ENCODE measurements at regions not wholly inside any gene's neighbourhood (a gene's known extent, or its start where the extent isn't known, plus 50 kb on each side); places are given as distances from the start of the nearest gene placed in this dataset.

GRCh38 chr1:82453511-82454185, 652.9 kb downstream of the ADGRL2 start:
- DNase-seq: no peak

GRCh38 chr1:82452096-82452495, 651.4 kb downstream of the ADGRL2 start:
- DNase-seq: no peak

GRCh38 chr1:82451191-82451590, 650.5 kb downstream of the ADGRL2 start:
- no peak for DNase-seq

- no peak for DNase-seq
Observed at GRCh38 chr1:82449506-82450057, 648.8 kb downstream of the ADGRL2 start.

- no peak for DNase-seq
Observed at GRCh38 chr1:82446955-82447354, 646.2 kb downstream of the ADGRL2 start.

GRCh38 chr1:82446236-82446635, 645.5 kb downstream of the ADGRL2 start:
- no peak for DNase-seq

GRCh38 chr1:82445827-82446226, 645.1 kb downstream of the ADGRL2 start:
- no peak for DNase-seq

GRCh38 chr1:82445132-82445531, 644.4 kb downstream of the ADGRL2 start:
- no peak for DNase-seq

- no peak for DNase-seq
Observed at GRCh38 chr1:82441402-82441801, 640.7 kb downstream of the ADGRL2 start.

- DNase-seq: no peak
Observed at GRCh38 chr1:82423174-82423815, 622.6 kb downstream of the ADGRL2 start.

- no peak for DNase-seq
Observed at GRCh38 chr1:82421782-82422181, 621.0 kb downstream of the ADGRL2 start.

GRCh38 chr1:82420584-82420983, 619.9 kb downstream of the ADGRL2 start:
- no peak for DNase-seq

GRCh38 chr1:82411605-82412004, 610.9 kb downstream of the ADGRL2 start:
- DNase-seq: no peak

- DNase-seq: no peak
Observed at GRCh38 chr1:82405333-82405732, 604.6 kb downstream of the ADGRL2 start.

- no peak for DNase-seq
Observed at GRCh38 chr1:82401116-82401515, 600.4 kb downstream of the ADGRL2 start.

- DNase-seq: no peak
Observed at GRCh38 chr1:82400521-82400920, 599.8 kb downstream of the ADGRL2 start.

GRCh38 chr1:82399093-82399492, 598.4 kb downstream of the ADGRL2 start:
- DNase-seq: no peak

GRCh38 chr1:82398357-82398756, 597.6 kb downstream of the ADGRL2 start:
- no peak for DNase-seq

- DNase-seq: peak; percentile 25
Observed at GRCh38 chr1:82395440-82395839, 594.7 kb downstream of the ADGRL2 start.

- DNase-seq: no peak
Observed at GRCh38 chr1:82392946-82393345, 592.2 kb downstream of the ADGRL2 start.

GRCh38 chr1:82392513-82392912, 591.8 kb downstream of the ADGRL2 start:
- no peak for DNase-seq

GRCh38 chr1:82391712-82392111, 591.0 kb downstream of the ADGRL2 start:
- DNase-seq: no peak

GRCh38 chr1:82390627-82391026, 589.9 kb downstream of the ADGRL2 start:
- no peak for DNase-seq

GRCh38 chr1:82388679-82389078, 587.9 kb downstream of the ADGRL2 start:
- DNase-seq: no peak

GRCh38 chr1:82387012-82387366, 586.3 kb downstream of the ADGRL2 start:
- no peak for DNase-seq
